ENCODE measurements at regions not wholly inside any gene's neighbourhood (a gene's known extent, or its start where the extent isn't known, plus 50 kb on each side); places are given as distances from the start of the nearest gene placed in this dataset.

DNA sequence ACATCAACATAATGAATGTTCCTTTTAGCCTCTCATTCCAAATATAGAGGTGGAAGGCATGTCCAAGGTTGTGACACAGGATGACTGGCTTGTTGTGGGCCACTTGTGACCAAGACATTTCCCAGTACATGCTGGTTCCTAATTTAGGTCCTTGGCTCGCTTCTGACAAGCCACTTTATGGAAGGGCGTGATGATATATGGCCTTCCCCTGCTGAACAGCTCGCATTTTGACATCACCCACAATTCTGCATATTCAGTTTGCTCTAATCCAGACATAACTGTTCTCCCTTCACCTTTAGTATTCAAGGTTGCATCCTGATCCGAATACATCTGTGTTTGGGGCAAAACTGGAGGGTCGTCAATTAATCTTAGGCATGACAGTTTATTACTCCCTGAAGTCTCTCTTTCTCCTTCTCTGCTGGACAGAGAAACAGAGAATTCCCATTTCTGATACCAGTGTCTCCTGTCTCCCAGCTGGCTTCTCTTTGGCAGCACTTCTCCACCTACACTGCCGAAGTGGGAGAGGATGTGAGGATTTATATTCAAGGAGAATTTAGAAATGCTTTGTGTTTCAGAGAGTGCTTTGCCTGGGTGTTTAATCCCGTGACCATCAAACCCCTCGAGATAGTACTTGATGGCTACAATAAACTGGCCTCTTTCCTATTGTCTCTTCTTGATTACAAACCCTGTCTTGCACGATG, 815.5 kb upstream of the RBFOX1 start:
- ATAC-seq (replicated peaks in 6 of 8): peak in 2 of 8 experiments; percentile 64 to 65
- H3K27ac ChIP-seq: no peak overlapping the region
- H3K4me3 ChIP-seq: no peak overlapping the region
- in situ Hi-C loops (cut with MboI; ENCODE audit: low pct_unique_long_range_greater_than_20kb in 2 of 9, low sequenced_read_pairs in 9 of 9, unreplicated experiment in 9 of 9): no loop called here
- peaks cover 0 to 26% of the 10 kb centered on the region in 2 donors for H3K4me1 ChIP-seq (replicated peaks in 1 of 2)
- 0 to 73% (median 19%) methylated on average over 3 to 8 of the region's 9 CpGs; no CpG with 5 or more reads in 1 of the 10 experiments for WGBS, 10 experiments

- Histone ChIP-seq H3K4me3 (no peak overlapping the region), H3K27ac (no peak overlapping the region), H3K4me1 (replicated peaks in 1 of 2) (peaks cover 0 to 30% of the 10 kb centered on the region in 2 donors)
- no peak for ATAC-seq (replicated peaks in 6 of 8)
- 8 to 93% (median 42%) methylated on average over 2 of the region's 2 CpGs; no CpG with 5 or more reads in 4 of the 10 experiments for WGBS, 10 experiments
- in situ Hi-C loops (cut with MboI; ENCODE audit: low pct_unique_long_range_greater_than_20kb in 2 of 9, low sequenced_read_pairs in 9 of 9, unreplicated experiment in 9 of 9): no loop called here
Observed at GRCh38 chr16:6512512-6512911, 820.1 kb upstream of the RBFOX1 start.

DNA sequence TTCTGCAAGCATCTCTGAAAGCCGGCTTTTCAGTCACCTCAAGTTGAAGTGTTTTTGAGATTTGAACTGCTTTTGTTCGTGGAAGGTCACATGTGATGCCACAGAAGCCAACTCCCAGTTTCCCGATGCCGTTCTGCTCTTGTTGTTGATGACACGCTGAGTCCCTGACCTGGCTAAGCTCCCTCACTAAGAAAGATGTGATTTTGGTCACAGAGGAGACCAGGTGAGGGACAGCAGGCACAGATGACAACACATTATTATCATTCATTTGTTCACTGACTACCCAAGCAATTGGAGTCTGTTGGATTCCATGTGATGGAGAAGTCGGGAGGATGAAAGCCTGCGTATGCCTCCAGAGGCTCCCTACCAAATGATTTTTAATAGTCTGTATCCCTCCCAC, 822.4 kb upstream of the RBFOX1 start:
- in situ Hi-C loops (cut with MboI; ENCODE audit: low pct_unique_long_range_greater_than_20kb in 2 of 9, low sequenced_read_pairs in 9 of 9, unreplicated experiment in 9 of 9): no loop called here
- Histone ChIP-seq H3K27ac (no peak overlapping the region), H3K4me1 (replicated peaks in 1 of 2) (peaks cover 0 to 21% of the 10 kb centered on the region in 2 donors), H3K4me3 (no peak overlapping the region)
- no peak for ATAC-seq (replicated peaks in 6 of 8)
- 0 to 93% (median 73%) methylated on average over 1 to 7 of the region's 7 CpGs; no CpG with 5 or more reads in 1 of the 10 experiments for WGBS, 10 experiments

- peak overlapping the region in 1 of 2 donors; percentile 61 for H3K27ac ChIP-seq
- no peak overlapping the region for H3K4me3 ChIP-seq
- 0 to 67% (median 18%) methylated on average over 1 to 2 of the region's 2 CpGs; no CpG with 5 or more reads in 2 of the 10 experiments for WGBS, 10 experiments
- H3K4me1 ChIP-seq (replicated peaks in 1 of 2): peaks cover 0 to 24% of the 10 kb centered on the region in 2 donors
- in situ Hi-C loops (cut with MboI; ENCODE audit: low pct_unique_long_range_greater_than_20kb in 2 of 9, low sequenced_read_pairs in 9 of 9, unreplicated experiment in 9 of 9): no loop called here
- peak in 3 of 8 experiments; percentile 80 to 89 (median 80) for ATAC-seq (replicated peaks in 6 of 8)
Observed at GRCh38 chr16:6499413-6499812, 833.2 kb upstream of the RBFOX1 start.

- WGBS, 10 experiments: 21 to 80% (median 60%) methylated on average over 1 to 4 of the region's 4 CpGs; no CpG with 5 or more reads in 1 of the 10 experiments
- in situ Hi-C loops (cut with MboI; ENCODE audit: low pct_unique_long_range_greater_than_20kb in 2 of 9, low sequenced_read_pairs in 9 of 9, unreplicated experiment in 9 of 9): no loop called here
- H3K27ac ChIP-seq: peak overlapping the region in 1 of 2 donors; percentile 61
- peak in 3 of 8 experiments; percentile 45 to 68 (median 66) for ATAC-seq (replicated peaks in 6 of 8)
- no peak overlapping the region for H3K4me3 ChIP-seq
- H3K4me1 ChIP-seq (replicated peaks in 1 of 2): peaks cover 0 to 24% of the 10 kb centered on the region in 2 donors
Observed at GRCh38 chr16:6498858-6499257, 833.8 kb upstream of the RBFOX1 start.

GRCh38 chr16:6496996-6497395, 835.6 kb upstream of the RBFOX1 start:
- Histone ChIP-seq H3K27ac (no peak overlapping the region), H3K4me3 (no peak overlapping the region), H3K4me1 (replicated peaks in 1 of 2) (peaks cover 0 to 24% of the 10 kb centered on the region in 2 donors)
- in situ Hi-C loops (cut with MboI; ENCODE audit: low pct_unique_long_range_greater_than_20kb in 2 of 9, low sequenced_read_pairs in 9 of 9, unreplicated experiment in 9 of 9): no loop called here
- 0 to 100% (median 20%) methylated on average over 1 to 2 of the region's 2 CpGs; no CpG with 5 or more reads in 3 of the 10 experiments for WGBS, 10 experiments
- ATAC-seq (replicated peaks in 6 of 8): no peak

DNA sequence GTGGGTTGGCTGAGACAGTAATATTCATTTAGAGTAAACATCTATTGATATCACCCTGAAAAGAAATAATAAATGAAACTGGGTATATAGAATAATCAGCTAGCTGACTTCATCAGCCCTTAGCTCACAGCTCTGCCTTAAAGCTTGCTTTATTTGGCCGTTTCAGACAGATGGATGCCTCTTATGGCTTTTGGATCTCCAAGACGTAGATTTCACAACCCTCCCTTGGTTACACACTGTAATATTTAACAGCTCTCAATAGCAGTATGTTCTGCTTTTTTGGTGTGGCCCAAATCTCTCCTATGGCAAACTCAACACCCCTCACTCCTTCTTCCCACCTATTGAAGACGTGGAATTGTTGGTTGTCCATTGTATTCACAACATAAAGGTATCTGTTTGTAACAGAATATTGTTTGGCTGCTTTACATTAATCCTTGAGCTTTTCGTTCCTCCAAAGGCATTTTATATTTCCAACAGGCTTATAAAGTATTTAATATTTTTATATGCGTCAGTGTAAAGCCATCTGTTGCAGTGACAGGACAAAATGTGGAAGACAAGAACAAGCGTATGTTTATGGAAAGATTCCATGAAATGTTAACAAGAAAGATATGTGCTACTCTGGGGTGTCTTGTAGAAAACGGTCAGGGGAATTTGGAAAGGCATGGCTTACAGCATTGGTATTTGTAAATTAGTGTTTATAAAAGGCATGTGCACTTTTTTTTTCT, 837.0 kb upstream of the RBFOX1 start:
- 0 to 96% (median 34%) methylated on average over 1 to 6 of the region's 7 CpGs for WGBS, 10 experiments
- no peak overlapping the region for H3K4me3 ChIP-seq
- H3K27ac ChIP-seq: no peak overlapping the region
- no peak for ATAC-seq (replicated peaks in 6 of 8)
- in situ Hi-C loops (cut with MboI; ENCODE audit: low pct_unique_long_range_greater_than_20kb in 2 of 9, low sequenced_read_pairs in 9 of 9, unreplicated experiment in 9 of 9): no loop called here
- peaks cover 0 to 24% of the 10 kb centered on the region in 2 donors for H3K4me1 ChIP-seq (replicated peaks in 1 of 2)

GRCh38 chr16:6494716-6495115, 837.9 kb upstream of the RBFOX1 start:
- 38 to 100% (median 76%) methylated on average over 1 to 6 of the region's 6 CpGs for WGBS, 10 experiments
- Histone ChIP-seq H3K4me3 (no peak overlapping the region), H3K27ac (no peak overlapping the region), H3K4me1 (replicated peaks in 1 of 2) (peaks cover 0 to 16% of the 10 kb centered on the region in 2 donors)
- ATAC-seq (replicated peaks in 6 of 8): no peak
- in situ Hi-C loops (cut with MboI; ENCODE audit: low pct_unique_long_range_greater_than_20kb in 2 of 9, low sequenced_read_pairs in 9 of 9, unreplicated experiment in 9 of 9): no loop called here

DNA sequence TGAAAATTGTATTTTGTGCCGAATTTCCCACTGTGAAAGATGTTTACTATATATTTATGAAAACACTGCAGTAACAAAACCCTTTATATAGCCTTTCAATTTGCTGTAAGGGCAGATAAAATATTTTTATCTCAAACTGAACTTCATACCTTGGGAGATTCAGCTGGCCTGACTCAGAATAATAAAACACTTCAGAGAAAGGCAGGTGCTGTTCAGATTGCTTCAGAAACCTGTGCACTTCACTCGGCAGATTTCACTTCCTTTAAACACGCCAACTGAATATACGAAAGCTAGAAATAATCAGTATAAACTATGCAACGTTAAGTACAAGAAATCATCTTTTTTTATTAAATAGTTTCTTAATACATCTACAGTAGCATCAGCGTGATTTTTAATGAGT, 839.1 kb upstream of the RBFOX1 start:
- no peak overlapping the region for H3K4me3 ChIP-seq
- H3K4me1 ChIP-seq (replicated peaks in 1 of 2): peaks cover 0 to 14% of the 10 kb centered on the region in 2 donors
- H3K27ac ChIP-seq: no peak overlapping the region
- in situ Hi-C loops (cut with MboI; ENCODE audit: low pct_unique_long_range_greater_than_20kb in 2 of 9, low sequenced_read_pairs in 9 of 9, unreplicated experiment in 9 of 9): no loop called here
- no peak for ATAC-seq (replicated peaks in 6 of 8)
- 3 to 83% (median 52%) methylated on average over 2 to 6 of the region's 6 CpGs for WGBS, 10 experiments

- in situ Hi-C loops (cut with MboI; ENCODE audit: low pct_unique_long_range_greater_than_20kb in 2 of 9, low sequenced_read_pairs in 9 of 9, unreplicated experiment in 9 of 9): no loop called here
- Histone ChIP-seq H3K27ac (no peak overlapping the region), H3K4me1 (replicated peaks in 1 of 2) (peaks cover 0 to 7% of the 10 kb centered on the region in 2 donors), H3K4me3 (no peak overlapping the region)
- no peak for ATAC-seq (replicated peaks in 6 of 8)
Observed at GRCh38 chr16:6492742-6493141, 839.9 kb upstream of the RBFOX1 start.

- 0 to 45% (median 4%) methylated on average over 1 to 2 of the region's 2 CpGs; no CpG with 5 or more reads in 4 of the 10 experiments for WGBS, 10 experiments
- ATAC-seq (replicated peaks in 6 of 8): no peak
- H3K4me3 ChIP-seq: peak overlapping the region in 2 of 5 donors; percentile 32 to 41
- in situ Hi-C loops (cut with MboI; ENCODE audit: low pct_unique_long_range_greater_than_20kb in 2 of 9, low sequenced_read_pairs in 9 of 9, unreplicated experiment in 9 of 9): no loop called here
- H3K4me1 ChIP-seq (replicated peaks in 1 of 2): peaks cover 0 to 47% of the 10 kb centered on the region in 2 donors
- H3K27ac ChIP-seq: no peak overlapping the region
Observed at GRCh38 chr16:6484935-6485334, 847.7 kb upstream of the RBFOX1 start.

- no peak overlapping the region for H3K27ac ChIP-seq
- peak overlapping the region in 4 of 5 donors; percentile 25 to 41 (median 36) for H3K4me3 ChIP-seq
- ATAC-seq (replicated peaks in 6 of 8): no peak
- in situ Hi-C loops (cut with MboI; ENCODE audit: low pct_unique_long_range_greater_than_20kb in 2 of 9, low sequenced_read_pairs in 9 of 9, unreplicated experiment in 9 of 9): no loop called here
- peaks cover 0 to 45% of the 10 kb centered on the region in 2 donors for H3K4me1 ChIP-seq (replicated peaks in 1 of 2)
- 12 to 70% (median 46%) methylated on average over 2 to 8 of the region's 12 CpGs; no CpG with 5 or more reads in 3 of the 10 experiments for WGBS, 10 experiments
Observed at GRCh38 chr16:6484081-6484480, 848.6 kb upstream of the RBFOX1 start.

GRCh38 chr16:6483469-6484033, 849.1 kb upstream of the RBFOX1 start:
- peak overlapping the region in 1 of 2 donors; percentile 34 for H3K27ac ChIP-seq
- in situ Hi-C loops (cut with MboI; ENCODE audit: low pct_unique_long_range_greater_than_20kb in 2 of 9, low sequenced_read_pairs in 9 of 9, unreplicated experiment in 9 of 9): no loop called here
- 4 to 60% (median 26%) methylated on average over 1 to 14 of the region's 33 CpGs; no CpG with 5 or more reads in 6 of the 10 experiments for WGBS, 10 experiments
- ATAC-seq (replicated peaks in 6 of 8): peak in 3 of 8 experiments; percentile 56 to 74 (median 67)
- H3K4me1 ChIP-seq (replicated peaks in 1 of 2): peaks cover 0 to 40% of the 10 kb centered on the region in 2 donors
- peak overlapping the region in 4 of 5 donors; percentile 25 to 41 (median 36) for H3K4me3 ChIP-seq

All from motor neuron (in vitro differentiated cells).